NB4 (cell line): ENCODE measurements at regions not wholly inside any gene's neighbourhood (a gene's known extent, or its start where the extent isn't known, plus 50 kb on each side); places are given as distances from the start of the nearest gene placed in this dataset.

Experiments used
- DNase-seq: peaks from one replicate; pipeline ENCODE4 v3.0.0; 2010; ENCODE audit warnings: low read depth
- H3K4me3 ChIP-seq: one replicate; pipeline ENCODE4 v1.5.1; 2011; ENCODE audit warnings: mild to moderate bottlenecking, low read depth, low read length, moderate library complexity
- MAX ChIP-seq: IDR thresholded peaks from 2 replicates; pipeline ENCODE4 v1.6.1; 2011; ENCODE audit warnings: low read depth, low read length
- MYC ChIP-seq: IDR thresholded peaks from 2 replicates; pipeline ENCODE4 v1.6.1; 2011; ENCODE audit warnings: low read depth, low read length
- POLR2A ChIP-seq: IDR thresholded peaks from 2 replicates; pipeline ENCODE4 v1.6.1; 2011; ENCODE audit warnings: mild to moderate bottlenecking; ENCODE audit not compliant: insufficient read length; ENCODE audit errors: extremely low read depth
- TF ChIP-seq, protein P1 (sequence below): IDR thresholded peaks from one replicate; pipeline ENCODE4 v1.5.1; 2012; ENCODE audit warnings: low read depth, low read length

DNA sequence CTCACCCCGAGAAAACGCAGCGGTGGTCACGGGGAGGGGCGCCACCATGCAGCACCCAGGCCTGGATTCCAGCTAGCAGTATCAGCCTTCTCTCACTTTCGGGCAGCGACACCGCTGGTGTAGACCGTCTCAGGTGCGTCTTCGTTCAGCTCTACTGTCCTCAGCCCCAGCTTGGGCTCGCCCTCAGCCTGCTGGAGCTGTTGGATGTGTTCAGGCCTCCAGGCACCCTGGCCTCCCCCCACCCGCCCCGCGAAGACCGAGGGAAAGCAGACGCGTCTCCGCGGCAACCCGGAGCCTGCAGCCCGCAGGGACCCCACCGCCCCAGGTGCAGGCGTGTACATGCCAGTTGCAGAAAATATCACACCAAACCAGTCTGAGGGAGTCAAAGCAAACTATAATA lies 60.8 kb upstream of the CARMIL1 start:
- TF ChIP-seq MAX (no peak), POLR2A (no peak), MYC (no peak)
- TF ChIP-seq, protein P1, sequence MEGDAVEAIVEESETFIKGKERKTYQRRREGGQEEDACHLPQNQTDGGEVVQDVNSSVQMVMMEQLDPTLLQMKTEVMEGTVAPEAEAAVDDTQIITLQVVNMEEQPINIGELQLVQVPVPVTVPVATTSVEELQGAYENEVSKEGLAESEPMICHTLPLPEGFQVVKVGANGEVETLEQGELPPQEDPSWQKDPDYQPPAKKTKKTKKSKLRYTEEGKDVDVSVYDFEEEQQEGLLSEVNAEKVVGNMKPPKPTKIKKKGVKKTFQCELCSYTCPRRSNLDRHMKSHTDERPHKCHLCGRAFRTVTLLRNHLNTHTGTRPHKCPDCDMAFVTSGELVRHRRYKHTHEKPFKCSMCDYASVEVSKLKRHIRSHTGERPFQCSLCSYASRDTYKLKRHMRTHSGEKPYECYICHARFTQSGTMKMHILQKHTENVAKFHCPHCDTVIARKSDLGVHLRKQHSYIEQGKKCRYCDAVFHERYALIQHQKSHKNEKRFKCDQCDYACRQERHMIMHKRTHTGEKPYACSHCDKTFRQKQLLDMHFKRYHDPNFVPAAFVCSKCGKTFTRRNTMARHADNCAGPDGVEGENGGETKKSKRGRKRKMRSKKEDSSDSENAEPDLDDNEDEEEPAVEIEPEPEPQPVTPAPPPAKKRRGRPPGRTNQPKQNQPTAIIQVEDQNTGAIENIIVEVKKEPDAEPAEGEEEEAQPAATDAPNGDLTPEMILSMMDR = no peak
- no peak for DNase-seq
- H3K4me3 ChIP-seq = no peak overlapping the region

- TF ChIP-seq, protein P1 = no peak
- TF ChIP-seq MAX = no peak
- no peak for TF ChIP-seq POLR2A
- TF ChIP-seq MYC = no peak
- H3K4me3 ChIP-seq = no peak overlapping the region
- DNase-seq = no peak
Measured at GRCh38 chr6:25219216-25219916, 59.8 kb upstream of the CARMIL1 start.

GRCh38 chr6:25219917-25220278 lies 59.3 kb upstream of the CARMIL1 start:
- no peak for DNase-seq
- no peak overlapping the region for H3K4me3 ChIP-seq
- TF ChIP-seq, protein P1 = no peak
- TF ChIP-seq POLR2A = no peak
- no peak for TF ChIP-seq MYC
- no peak for TF ChIP-seq MAX

DNA sequence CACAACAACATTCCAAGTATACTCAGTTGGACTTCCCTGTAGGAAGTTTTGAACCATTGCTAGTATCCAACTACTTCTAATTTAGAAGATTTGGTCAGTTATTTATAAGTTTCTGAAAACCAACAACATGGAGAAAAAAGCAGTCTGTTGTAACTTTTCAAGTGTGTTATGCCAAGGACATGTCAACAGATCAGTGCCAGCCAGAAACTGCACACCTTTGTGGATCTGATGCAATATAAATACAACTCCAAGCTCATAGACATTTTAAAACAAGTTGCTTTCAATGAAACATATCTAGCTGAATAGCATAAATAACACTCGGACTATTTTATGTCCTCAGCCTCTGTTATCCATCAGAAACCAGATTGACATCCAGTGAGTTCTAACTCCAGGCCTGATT lies 58.3 kb upstream of the CARMIL1 start:
- DNase-seq = no peak
- no peak for TF ChIP-seq POLR2A
- TF ChIP-seq MAX = no peak
- no peak for TF ChIP-seq MYC
- TF ChIP-seq, protein P1 = no peak
- no peak overlapping the region for H3K4me3 ChIP-seq

GRCh38 chr6:25222006-25222678 lies 57.0 kb upstream of the CARMIL1 start:
- DNase-seq = no peak
- no peak for TF ChIP-seq POLR2A
- no peak for TF ChIP-seq MYC
- no peak for TF ChIP-seq MAX
- TF ChIP-seq, protein P1 = no peak
- H3K4me3 ChIP-seq = no peak overlapping the region
